Tibial nerve (tissue), 3 donors: ENCODE measurements at regions not wholly inside any gene's neighbourhood (a gene's known extent, or its start where the extent isn't known, plus 50 kb on each side); places are given as distances from the start of the nearest gene placed in this dataset.

ENCODE experiments used
- POLR2A ChIP-seq, 2 donors: fragments of 450-650 bp; IDR thresholded peaks; one replicate each; pipeline ENCODE4 v1.6.1; 2017; ENCODE audit warnings: antibody characterized with exemption in 2 of 2, mild to moderate bottlenecking in 2 of 2, moderate library complexity in 2 of 2
- TF ChIP-seq, protein P1 (sequence below), 5 experiments: fragments of 200-600 bp in 3 of 5; fragments of 450-650 bp in 2 of 5; sonication (generic) in 3 of 5; IDR thresholded peaks; one replicate each; pipeline ENCODE4 v1.5.1; 2016 to 2019; ENCODE audit warnings: antibody characterized with exemption in 5 of 5, mild to moderate bottlenecking in 3 of 5, moderate library complexity in 2 of 5

GRCh38 chr6:167746975-167747374 lies 79.7 kb upstream of the AFDN start:
- TF ChIP-seq, protein P1, sequence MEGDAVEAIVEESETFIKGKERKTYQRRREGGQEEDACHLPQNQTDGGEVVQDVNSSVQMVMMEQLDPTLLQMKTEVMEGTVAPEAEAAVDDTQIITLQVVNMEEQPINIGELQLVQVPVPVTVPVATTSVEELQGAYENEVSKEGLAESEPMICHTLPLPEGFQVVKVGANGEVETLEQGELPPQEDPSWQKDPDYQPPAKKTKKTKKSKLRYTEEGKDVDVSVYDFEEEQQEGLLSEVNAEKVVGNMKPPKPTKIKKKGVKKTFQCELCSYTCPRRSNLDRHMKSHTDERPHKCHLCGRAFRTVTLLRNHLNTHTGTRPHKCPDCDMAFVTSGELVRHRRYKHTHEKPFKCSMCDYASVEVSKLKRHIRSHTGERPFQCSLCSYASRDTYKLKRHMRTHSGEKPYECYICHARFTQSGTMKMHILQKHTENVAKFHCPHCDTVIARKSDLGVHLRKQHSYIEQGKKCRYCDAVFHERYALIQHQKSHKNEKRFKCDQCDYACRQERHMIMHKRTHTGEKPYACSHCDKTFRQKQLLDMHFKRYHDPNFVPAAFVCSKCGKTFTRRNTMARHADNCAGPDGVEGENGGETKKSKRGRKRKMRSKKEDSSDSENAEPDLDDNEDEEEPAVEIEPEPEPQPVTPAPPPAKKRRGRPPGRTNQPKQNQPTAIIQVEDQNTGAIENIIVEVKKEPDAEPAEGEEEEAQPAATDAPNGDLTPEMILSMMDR (IDR thresholded peaks at IDR 0.05), result no peak
- no peak for TF ChIP-seq POLR2A (IDR thresholded peaks at IDR 0.05)
